Activated CD8-positive, alpha-beta T cell treated with anti-CD3 and anti-CD28 coated beads, Interleukin-2, amount 10 ng/mL, durations not matched to agents 7 days and 5 days (primary cell): ENCODE measurements at regions not wholly inside any gene's neighbourhood (a gene's known extent, or its start where the extent isn't known, plus 50 kb on each side); places are given as distances from the start of the nearest gene placed in this dataset.

Experiments used
- ATAC-seq: fragments of 150-1000 bp; cut with Tn5 transposase; one replicate; pipeline ENCODE4 v1.10.0; 2021; ENCODE audit warnings: moderate library complexity
- CTCF ChIA-PET: fragments of 350-600 bp; sonication (Branson Sonifier 250); formaldehyde crosslinking; loops from one replicate; lab custom pipeline; 2021; ENCODE audit warnings: antibody characterized with exemption; lab: Charles Lee
- POLR2A ChIA-PET: fragments of 350-600 bp; sonication (Branson Sonifier 250); formaldehyde crosslinking; loops from one replicate; lab custom pipeline; 2021; ENCODE audit warnings: antibody characterized with exemption; lab: Charles Lee
- DNase-seq: peaks from one replicate; pipeline ENCODE4 v3.0.0-alpha.2; 2020
- H3K27ac Mint-ChIP-seq: one replicate; pipeline ENCODE4 v1.8.0; 2021; ENCODE audit warnings: mild to moderate bottlenecking, mixed read lengths
- H3K27me3 Mint-ChIP-seq: one replicate; pipeline ENCODE4 v1.8.0; 2021; ENCODE audit warnings: low read depth, mixed read lengths
- H3K36me3 Mint-ChIP-seq: one replicate; pipeline ENCODE4 v1.8.0; 2021; ENCODE audit warnings: low read depth, mixed read lengths
- H3K4me1 Mint-ChIP-seq: one replicate; pipeline ENCODE4 v1.8.0; 2021; ENCODE audit warnings: low read depth, mixed read lengths
- H3K4me3 Mint-ChIP-seq: one replicate; pipeline ENCODE4 v1.8.0; 2021; ENCODE audit warnings: mild to moderate bottlenecking, mixed read lengths
- H3K9me3 Mint-ChIP-seq: one replicate; pipeline ENCODE4 v1.8.0; 2022; ENCODE audit warnings: mixed read lengths; ENCODE audit not compliant: insufficient read depth

GRCh38 chr11:112382561-112382960 lies 121.9 kb upstream of the PLET1 start:
- Mint-ChIP-seq H3K9me3 (no peaks in the 10 kb centered on the region), H3K36me3 (no peaks in the 10 kb centered on the region), H3K4me3 (no peak overlapping the region), H3K4me1 (no peaks in the 10 kb centered on the region), H3K27ac (no peak overlapping the region), H3K27me3 (peaks cover 3% of the 10 kb centered on the region)
- POLR2A ChIA-PET = no interaction called here
- ATAC-seq = no peak
- CTCF ChIA-PET = no interaction called here
- no peak for DNase-seq

- ATAC-seq = no peak
- Mint-ChIP-seq H3K4me1 (no peaks in the 10 kb centered on the region), H3K36me3 (no peaks in the 10 kb centered on the region)
These were observed 127.8 kb upstream of the PLET1 start for GRCh38 chr11:112388496-112388895.

DNA sequence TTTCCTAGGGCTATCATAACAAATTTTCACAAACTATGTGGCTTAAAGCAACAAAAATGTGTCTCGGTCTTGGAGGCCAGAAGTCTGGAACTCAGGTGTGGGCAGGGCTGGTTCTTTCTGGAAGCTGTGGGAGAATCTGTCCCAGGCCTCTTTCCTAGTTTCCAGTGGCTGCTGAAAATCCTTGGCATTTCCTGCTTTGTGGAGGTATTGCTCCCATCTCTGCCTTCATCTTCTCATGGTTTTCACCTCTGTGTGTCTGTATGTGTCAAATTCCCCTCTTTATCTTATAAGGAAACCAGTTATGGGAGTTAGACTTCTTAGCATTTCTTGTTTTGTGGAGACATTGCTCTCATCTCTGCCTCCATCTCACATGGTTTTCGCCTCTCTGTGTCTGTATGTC lies 130.4 kb upstream of the PLET1 start:
- CTCF ChIA-PET = no interaction called here
- POLR2A ChIA-PET = no interaction called here
- ATAC-seq = no peak

More at GRCh38 chr11:112388496-112388895, 127.8 kb upstream of the PLET1 start:
- no peak for DNase-seq
- POLR2A ChIA-PET = no interaction called here
- peaks cover 5% of the 10 kb centered on the region for H3K27me3 Mint-ChIP-seq
- no peak overlapping the region for H3K4me3 Mint-ChIP-seq
- no peak overlapping the region for H3K27ac Mint-ChIP-seq
- CTCF ChIA-PET = no interaction called here
- no peaks in the 10 kb centered on the region for H3K9me3 Mint-ChIP-seq

DNA sequence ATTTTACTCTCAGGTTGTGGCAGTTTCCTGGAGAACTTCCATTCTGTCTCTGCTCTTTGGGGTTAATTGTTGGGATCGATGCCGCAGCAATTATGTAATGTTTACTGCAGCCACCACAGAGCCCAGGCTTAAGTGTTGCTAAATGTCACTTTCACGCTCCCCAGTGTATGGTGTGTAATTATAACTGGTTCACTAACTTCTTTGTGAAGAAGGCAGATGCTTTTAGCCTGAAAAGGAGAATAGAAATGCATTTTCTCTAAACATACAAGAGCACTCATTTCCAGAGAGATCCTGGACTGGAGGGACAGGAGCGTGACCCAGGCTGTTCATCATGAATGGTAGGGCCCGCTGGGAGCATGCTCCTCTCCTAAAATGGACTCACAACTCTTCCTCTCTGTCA lies 132.2 kb upstream of the PLET1 start:
- no peak for DNase-seq
- peaks cover 9% of the 10 kb centered on the region for H3K27me3 Mint-ChIP-seq
- ChIA-PET CTCF (no interaction called here), POLR2A (no interaction called here)
- H3K4me3 Mint-ChIP-seq = no peak overlapping the region
- no peak overlapping the region for H3K27ac Mint-ChIP-seq
- no peaks in the 10 kb centered on the region for H3K36me3 Mint-ChIP-seq
- H3K9me3 Mint-ChIP-seq = no peaks in the 10 kb centered on the region
- H3K4me1 Mint-ChIP-seq = no peaks in the 10 kb centered on the region
- no peak for ATAC-seq

More for the DNA sequence above, 130.4 kb upstream of the PLET1 start:
- H3K27me3 Mint-ChIP-seq = peaks cover 9% of the 10 kb centered on the region
- H3K4me3 Mint-ChIP-seq = no peak overlapping the region
- no peaks in the 10 kb centered on the region for H3K36me3 Mint-ChIP-seq
- H3K27ac Mint-ChIP-seq = no peak overlapping the region
- H3K9me3 Mint-ChIP-seq = no peaks in the 10 kb centered on the region
- DNase-seq = no peak
- no peaks in the 10 kb centered on the region for H3K4me1 Mint-ChIP-seq

GRCh38 chr11:112394304-112394703 lies 133.6 kb upstream of the PLET1 start:
- CTCF ChIA-PET = no interaction called here
- Mint-ChIP-seq H3K9me3 (no peaks in the 10 kb centered on the region), H3K27me3 (peaks cover 7% of the 10 kb centered on the region), H3K27ac (no peak overlapping the region), H3K4me3 (no peak overlapping the region), H3K36me3 (no peaks in the 10 kb centered on the region), H3K4me1 (no peaks in the 10 kb centered on the region)
- DNase-seq (no peak), ATAC-seq (no peak)
- POLR2A ChIA-PET = interaction anchor here (0.6 kb wide), 1 partner anchor 115 kb away, joined by 3 read pairs; no protein-coding TSS in a partner anchor

DNA sequence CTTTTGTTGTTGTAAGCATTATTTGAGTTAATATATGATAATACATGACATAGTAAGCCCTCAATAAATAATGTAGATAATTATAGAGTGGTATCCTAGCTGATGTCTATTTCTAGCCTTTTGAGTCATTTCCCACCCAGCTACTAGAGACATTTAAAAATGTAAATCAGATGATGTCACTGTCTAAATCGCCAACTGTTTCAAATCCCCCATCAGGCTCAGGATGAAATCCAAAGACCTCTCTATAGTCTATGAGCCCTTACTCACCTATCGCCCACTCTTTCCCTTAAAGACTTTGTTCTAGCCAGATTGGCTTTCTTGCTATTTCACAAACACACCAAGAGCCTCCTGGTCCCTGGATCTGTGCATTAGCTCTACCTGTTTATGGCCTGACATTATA lies 135.4 kb upstream of the PLET1 start:
- POLR2A ChIA-PET = no interaction called here
- Mint-ChIP-seq H3K4me1 (no peaks in the 10 kb centered on the region), H3K27ac (no peak overlapping the region), H3K36me3 (no peaks in the 10 kb centered on the region), H3K27me3 (peaks cover 4% of the 10 kb centered on the region), H3K9me3 (no peaks in the 10 kb centered on the region), H3K4me3 (no peak overlapping the region)
- CTCF ChIA-PET = no interaction called here
- no peak for ATAC-seq
- no peak for DNase-seq

- CTCF ChIA-PET = interaction anchor here (1.6 kb wide), 1 partner anchor 189 kb away, joined by 3 read pairs; no protein-coding TSS in a partner anchor
- peaks cover 4% of the 10 kb centered on the region for H3K27me3 Mint-ChIP-seq
- no peaks in the 10 kb centered on the region for H3K36me3 Mint-ChIP-seq
- POLR2A ChIA-PET = no interaction called here
- H3K4me1 Mint-ChIP-seq = no peaks in the 10 kb centered on the region
- H3K4me3 Mint-ChIP-seq = no peak overlapping the region
- DNase-seq (no peak), ATAC-seq (no peak)
- H3K27ac Mint-ChIP-seq = no peak overlapping the region
- H3K9me3 Mint-ChIP-seq = no peaks in the 10 kb centered on the region
These were observed 138.3 kb upstream of the PLET1 start for GRCh38 chr11:112398798-112399478.

DNA sequence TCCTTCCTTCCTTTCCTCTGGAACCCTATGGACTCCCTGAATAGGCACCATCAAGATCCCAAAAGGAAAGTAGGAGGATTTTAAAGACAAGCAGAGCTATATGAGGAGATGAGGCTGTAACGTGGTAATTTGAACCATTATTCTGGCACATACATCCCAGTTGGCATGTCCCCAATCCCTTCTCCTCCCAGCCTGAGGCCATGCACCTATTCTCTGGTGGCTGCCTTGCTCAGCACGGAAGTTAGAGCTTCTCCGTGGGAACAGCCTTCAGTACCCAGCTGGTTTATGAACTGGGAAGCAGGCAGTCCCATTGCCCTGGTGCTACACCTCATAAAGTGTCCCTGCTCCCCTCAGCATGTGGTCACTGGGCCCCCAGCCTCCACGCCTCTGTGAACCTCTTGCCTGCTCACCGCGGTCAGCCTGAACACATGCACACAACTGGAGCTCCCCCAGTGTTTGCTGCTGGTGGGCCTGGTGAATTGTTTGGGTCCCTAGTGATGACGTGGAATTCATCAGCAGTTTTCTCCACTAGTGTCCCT lies 139.9 kb upstream of the PLET1 start:
- H3K9me3 Mint-ChIP-seq = no peaks in the 10 kb centered on the region
- CTCF ChIA-PET = no interaction called here
- no peak overlapping the region for H3K4me3 Mint-ChIP-seq
- H3K36me3 Mint-ChIP-seq = no peaks in the 10 kb centered on the region
- H3K4me1 Mint-ChIP-seq = no peaks in the 10 kb centered on the region
- POLR2A ChIA-PET = no interaction called here
- no peak for ATAC-seq
- H3K27me3 Mint-ChIP-seq = no peaks in the 10 kb centered on the region
- no peak overlapping the region for H3K27ac Mint-ChIP-seq
- DNase-seq = no peak

- CTCF ChIA-PET = no interaction called here
- POLR2A ChIA-PET = no interaction called here
- no peaks in the 10 kb centered on the region for H3K9me3 Mint-ChIP-seq
These were observed 140.5 kb upstream of the PLET1 start for GRCh38 chr11:112401036-112401769.

DNA sequence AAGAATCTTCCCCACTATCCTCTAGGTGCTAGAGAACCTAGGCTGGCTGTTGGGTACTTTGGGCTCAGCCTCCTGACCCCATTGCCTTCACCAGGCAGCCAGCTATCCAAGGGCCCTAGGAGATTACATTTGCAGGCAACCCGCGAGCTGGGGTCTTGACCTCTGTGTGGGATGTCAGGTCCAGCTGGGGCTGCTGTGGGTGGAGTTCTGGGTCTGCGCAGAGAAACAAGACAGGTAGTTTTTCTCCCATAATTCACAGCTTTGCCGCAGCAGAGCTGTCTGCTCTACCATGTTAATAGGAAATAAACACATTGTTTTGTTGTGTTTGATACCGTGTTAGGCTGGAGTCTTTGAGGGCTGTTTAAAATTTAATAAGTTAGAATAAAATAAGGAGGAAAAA lies 142.8 kb upstream of the PLET1 start:
- Mint-ChIP-seq H3K4me3 (no peak overlapping the region), H3K9me3 (no peaks in the 10 kb centered on the region), H3K4me1 (no peaks in the 10 kb centered on the region), H3K36me3 (no peaks in the 10 kb centered on the region), H3K27ac (no peak overlapping the region), H3K27me3 (no peaks in the 10 kb centered on the region)
- no peak for ATAC-seq
- ChIA-PET CTCF (no interaction called here), POLR2A (no interaction called here)
- DNase-seq = no peak

More at GRCh38 chr11:112401036-112401769, 140.5 kb upstream of the PLET1 start:
- Mint-ChIP-seq H3K27me3 (no peaks in the 10 kb centered on the region), H3K36me3 (no peaks in the 10 kb centered on the region), H3K4me3 (no peak overlapping the region), H3K4me1 (no peaks in the 10 kb centered on the region), H3K27ac (no peak overlapping the region)
- no peak for DNase-seq
- ATAC-seq = no peak

DNA sequence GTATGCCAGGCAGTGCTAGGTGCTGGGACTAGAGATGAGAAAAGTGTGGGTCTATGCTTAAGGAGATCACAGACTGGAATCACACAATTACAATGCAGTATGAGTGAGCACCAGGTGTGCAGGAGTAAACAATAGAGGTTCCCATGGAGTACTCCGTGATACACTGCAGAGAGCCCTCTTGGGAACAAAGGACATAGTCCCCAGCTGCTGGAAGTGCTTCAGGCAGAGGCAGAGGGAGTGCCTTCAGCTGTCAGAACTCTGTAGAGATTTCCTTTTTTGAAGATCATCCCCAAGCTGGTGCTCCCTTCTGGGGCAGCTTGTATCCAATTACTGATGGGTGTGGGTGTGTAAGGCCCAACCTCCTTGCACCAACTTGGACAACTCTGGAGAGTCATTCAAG lies 143.5 kb upstream of the PLET1 start:
- ATAC-seq (no peak), DNase-seq (no peak)
- Mint-ChIP-seq H3K27me3 (no peaks in the 10 kb centered on the region), H3K27ac (no peak overlapping the region), H3K4me3 (no peak overlapping the region), H3K36me3 (no peaks in the 10 kb centered on the region), H3K9me3 (no peaks in the 10 kb centered on the region), H3K4me1 (no peaks in the 10 kb centered on the region)
- ChIA-PET POLR2A (no interaction called here), CTCF (interaction anchor here (1.2 kb wide), 1 partner anchor 115 kb away, joined by 4 read pairs; no protein-coding TSS in a partner anchor)

GRCh38 chr11:112408517-112408916 lies 147.9 kb upstream of the PLET1 start:
- POLR2A ChIA-PET = no interaction called here
- Mint-ChIP-seq H3K27ac (no peak overlapping the region), H3K4me1 (peaks cover 4% of the 10 kb centered on the region), H3K4me3 (no peak overlapping the region), H3K9me3 (no peaks in the 10 kb centered on the region), H3K36me3 (no peaks in the 10 kb centered on the region), H3K27me3 (peaks cover 5% of the 10 kb centered on the region)
- CTCF ChIA-PET = no interaction called here
- DNase-seq (no peak), ATAC-seq (no peak)
